Neural cell (in vitro differentiated cells): ENCODE measurements at regions not wholly inside any gene's neighbourhood (a gene's known extent, or its start where the extent isn't known, plus 50 kb on each side); places are given as distances from the start of the nearest gene placed in this dataset.
"Not testable (repeated sequence)": the region's sequence is repeated elsewhere in the genome, so short reads cannot be mapped to it uniquely, and the experiment has no call there.

Experiments
- CTCF ChIP-seq: fragments of 450-650 bp; IDR thresholded peaks from 2 replicates; pipeline ENCODE4 v1.5.1; 2014; ENCODE audit warnings: antibody characterized with exemption, mild to moderate bottlenecking, moderate library complexity; ENCODE audit not compliant: poor library complexity, severe bottlenecking
- REST ChIP-seq: IDR thresholded peaks from 2 replicates; pipeline ENCODE4 v1.6.1; 2012; ENCODE audit warnings: borderline replicate concordance

GRCh38 chr12:8285681-8286080, 58.3 kb upstream of the FAM90A1 start:
- TF ChIP-seq CTCF, REST: not testable (repeated sequence)
